NCI-H146 (cell line): ENCODE measurements at regions not wholly inside any gene's neighbourhood (a gene's known extent, or its start where the extent isn't known, plus 50 kb on each side); places are given as distances from the start of the nearest gene placed in this dataset.

Experiments used
- DNase-seq: peaks from one replicate; lab custom pipeline; 2025; lab: John Stamatoyannopoulos, UW

DNA sequence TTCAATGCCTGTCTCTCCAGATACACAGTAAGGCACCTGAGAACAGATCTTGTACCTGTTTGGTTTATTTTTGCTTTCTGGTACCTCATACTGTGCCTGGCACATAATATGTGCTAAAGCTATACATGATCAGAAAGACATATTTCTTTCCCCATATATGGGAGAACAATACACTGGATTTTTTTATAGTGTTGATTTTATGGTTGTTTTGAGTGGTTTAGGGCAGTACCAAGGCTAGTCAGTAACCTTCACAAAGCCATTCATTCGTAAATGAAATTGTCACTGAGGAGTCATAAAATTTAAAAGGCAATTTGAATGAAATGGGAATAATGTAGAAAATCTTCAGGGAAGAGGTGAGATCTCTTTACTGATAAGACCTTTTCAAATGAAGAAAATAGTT is 810.2 kb downstream of the TUSC7 start:
- DNase-seq = no peak

- no peak for DNase-seq
Measured at GRCh38 chr3:117520582-117520981, 811.0 kb downstream of the TUSC7 start.

- peak; percentile 60 for DNase-seq
Measured at GRCh38 chr3:117523418-117523817, 813.8 kb downstream of the TUSC7 start.

DNA sequence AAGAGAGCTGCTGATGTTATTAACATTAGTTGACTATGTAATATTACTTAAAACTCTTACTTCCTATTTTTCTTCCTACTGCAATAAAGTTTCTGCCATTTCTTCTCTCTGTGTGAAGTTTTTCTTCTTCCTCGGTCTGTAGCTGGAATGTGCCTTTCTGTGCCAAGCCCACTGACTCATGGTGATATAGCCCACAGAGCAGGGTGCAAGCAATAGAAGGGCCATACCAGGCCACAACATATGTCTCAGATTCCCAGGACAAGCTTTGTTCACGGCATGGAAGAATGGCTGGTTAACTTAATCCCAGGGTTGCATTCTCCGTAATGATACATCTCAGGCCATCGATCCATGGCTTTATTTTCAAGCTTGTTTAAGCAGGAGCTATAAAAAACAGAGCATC is 815.3 kb downstream of the TUSC7 start:
- DNase-seq = no peak

DNA sequence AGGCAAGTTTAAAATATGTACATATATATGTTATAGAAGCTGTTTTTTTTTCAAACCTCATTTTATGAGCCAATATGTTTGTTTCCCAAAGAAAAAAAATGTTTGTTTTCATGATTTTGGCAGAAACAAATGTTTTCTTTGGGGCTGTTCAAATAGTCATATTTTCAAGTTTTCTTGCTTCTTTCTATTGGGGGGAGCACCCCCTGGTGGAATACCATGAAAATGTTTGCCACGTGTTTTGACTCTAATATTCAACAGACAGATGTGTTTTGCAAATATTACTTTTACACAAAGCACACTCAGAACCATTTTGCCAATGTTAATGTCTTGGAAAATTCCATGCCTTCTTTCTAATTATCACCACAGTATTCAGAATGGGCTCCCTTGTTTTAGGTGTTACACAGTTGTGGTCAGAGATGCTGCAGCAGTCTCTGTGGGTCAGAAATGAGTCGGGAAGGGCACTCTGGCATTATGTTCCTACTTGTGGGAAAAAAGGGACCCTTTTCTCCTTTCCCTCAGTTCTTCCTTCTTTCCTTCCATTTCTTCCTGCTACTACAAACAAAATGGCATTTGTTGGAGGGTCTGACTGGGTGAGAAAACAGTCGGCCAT is 817.0 kb downstream of the TUSC7 start:
- DNase-seq = peak; percentile 56

- no peak for DNase-seq
Measured at GRCh38 chr3:117527346-117527745, 817.8 kb downstream of the TUSC7 start.

- no peak for DNase-seq
Measured at GRCh38 chr3:117528688-117529087, 819.1 kb downstream of the TUSC7 start.

GRCh38 chr3:117531078-117531767 is 821.6 kb downstream of the TUSC7 start:
- peak; percentile 51 for DNase-seq

- no peak for DNase-seq
Measured at GRCh38 chr3:117532268-117532667, 822.7 kb downstream of the TUSC7 start.

- DNase-seq = no peak
Measured at GRCh38 chr3:117534138-117534537, 824.6 kb downstream of the TUSC7 start.

GRCh38 chr3:117536006-117536405 is 826.4 kb downstream of the TUSC7 start:
- no peak for DNase-seq

DNA sequence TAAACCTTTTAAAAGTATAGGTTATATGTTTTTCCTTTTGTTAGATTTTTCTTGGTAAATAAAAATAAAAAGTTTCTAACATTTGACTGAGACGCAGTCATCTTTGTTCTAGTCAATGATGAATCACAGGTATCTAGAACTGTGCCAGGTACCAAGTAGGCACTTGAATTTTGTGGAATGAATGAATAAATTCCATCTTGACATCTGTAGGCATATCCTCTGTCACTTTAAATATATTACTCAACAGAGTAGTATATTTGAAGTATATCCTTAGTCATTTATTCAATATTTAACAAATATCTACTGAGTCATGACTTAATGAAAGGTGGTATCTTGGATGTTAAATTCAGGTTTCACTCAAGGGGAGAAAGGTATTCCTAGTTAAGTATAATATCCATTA is 828.4 kb downstream of the TUSC7 start:
- no peak for DNase-seq

DNA sequence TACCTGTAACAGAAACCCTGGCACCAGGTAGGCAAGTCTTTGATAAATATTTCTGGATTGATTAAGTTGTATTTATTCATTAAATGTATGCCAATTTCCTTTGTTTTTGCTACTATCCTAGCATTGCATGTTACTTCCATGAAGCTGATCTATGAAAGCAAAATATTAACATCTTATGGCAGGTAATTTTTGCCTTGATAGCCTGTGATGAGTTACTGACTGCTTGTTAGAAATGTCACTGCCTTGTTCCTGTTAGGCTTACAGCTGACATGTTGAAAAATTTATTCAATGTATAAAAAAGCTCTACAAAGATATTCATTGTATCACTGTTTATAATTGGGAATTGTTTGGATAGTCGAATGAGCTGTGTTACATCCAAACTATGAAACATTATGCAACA is 830.1 kb downstream of the TUSC7 start:
- DNase-seq = no peak

- no peak for DNase-seq
Measured at GRCh38 chr3:117540597-117540996, 831.0 kb downstream of the TUSC7 start.

- no peak for DNase-seq
Measured at GRCh38 chr3:117541721-117542120, 832.1 kb downstream of the TUSC7 start.

DNA sequence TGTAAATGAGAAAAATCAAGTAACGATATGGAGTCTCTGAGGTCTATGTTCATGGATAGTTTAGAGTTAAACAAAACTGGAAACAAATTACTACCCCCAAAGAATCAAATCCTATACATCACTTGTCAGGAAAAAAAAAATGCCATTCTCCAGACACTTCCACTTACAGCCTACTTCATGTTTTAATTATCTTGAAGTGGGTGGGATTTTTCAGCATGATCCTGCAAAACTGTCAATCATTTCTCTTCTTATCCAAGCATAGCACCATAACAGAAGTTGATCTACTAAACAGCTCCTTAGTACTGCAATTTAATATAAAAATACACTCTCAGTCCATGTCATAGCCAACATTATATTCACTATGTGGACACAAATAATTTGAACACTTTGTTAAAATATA is 833.9 kb downstream of the TUSC7 start:
- DNase-seq = no peak

GRCh38 chr3:117545484-117545883 is 835.9 kb downstream of the TUSC7 start:
- DNase-seq = no peak

- no peak for DNase-seq
Measured at GRCh38 chr3:117547956-117548550, 838.5 kb downstream of the TUSC7 start.

DNA sequence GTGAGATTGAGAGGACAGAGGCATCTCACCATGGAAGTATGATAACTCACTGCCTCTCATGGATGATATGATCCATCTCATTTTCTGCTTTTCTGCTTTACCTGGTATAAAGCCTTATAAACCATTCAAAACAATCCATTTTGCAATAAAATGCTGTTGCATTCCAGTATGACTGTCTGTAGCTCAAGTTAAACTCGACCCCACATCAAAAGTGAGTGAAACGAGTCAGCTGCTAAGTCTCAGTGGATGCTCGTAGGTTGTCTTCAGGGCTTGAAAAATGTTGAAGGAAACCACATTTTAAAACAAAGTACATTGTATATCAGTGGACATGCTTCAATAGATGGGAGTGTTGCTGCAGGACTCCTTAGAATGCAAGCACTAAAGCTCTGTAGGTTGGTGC is 839.0 kb downstream of the TUSC7 start:
- DNase-seq = no peak

DNA sequence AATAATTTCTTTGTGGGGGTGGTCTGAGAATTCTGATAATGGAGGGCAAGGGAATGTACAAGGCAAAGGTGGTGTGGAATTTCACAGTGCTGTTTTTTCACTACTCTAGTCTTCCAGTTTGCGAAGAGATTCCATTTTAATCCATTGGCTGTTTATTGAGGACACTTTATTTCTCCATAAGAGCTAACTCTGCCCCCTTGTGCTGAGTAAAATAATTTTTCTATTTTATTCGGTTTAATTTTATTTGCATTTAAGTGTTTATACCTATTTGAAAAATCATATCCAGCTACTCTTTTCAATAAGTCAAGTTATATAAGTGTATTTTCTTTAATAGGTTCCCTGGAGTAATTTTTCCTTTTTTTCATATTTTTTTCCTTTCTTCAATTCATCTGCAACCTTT is 840.1 kb downstream of the TUSC7 start:
- peak; percentile 6 for DNase-seq

- DNase-seq = no peak
Measured at GRCh38 chr3:117550766-117551165, 841.2 kb downstream of the TUSC7 start.

DNA sequence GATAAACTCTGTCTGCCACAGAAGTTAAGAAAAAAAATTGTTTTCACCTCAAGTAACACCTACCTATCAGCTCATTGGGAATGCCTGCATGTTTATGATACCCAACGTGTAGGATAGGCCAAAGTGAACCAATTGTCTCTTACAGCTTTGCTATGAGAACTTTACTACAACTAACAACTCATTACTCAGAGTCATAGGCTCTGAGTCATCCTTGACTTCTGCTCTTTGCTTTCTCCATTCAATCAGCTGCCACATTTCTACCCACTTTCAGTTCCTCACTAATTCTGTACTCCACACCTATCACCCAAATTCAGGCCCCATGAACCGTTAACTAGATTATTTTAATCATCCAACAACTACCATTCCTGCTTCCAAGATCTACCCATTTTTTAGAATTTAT is 843.9 kb downstream of the TUSC7 start:
- DNase-seq = no peak

DNA sequence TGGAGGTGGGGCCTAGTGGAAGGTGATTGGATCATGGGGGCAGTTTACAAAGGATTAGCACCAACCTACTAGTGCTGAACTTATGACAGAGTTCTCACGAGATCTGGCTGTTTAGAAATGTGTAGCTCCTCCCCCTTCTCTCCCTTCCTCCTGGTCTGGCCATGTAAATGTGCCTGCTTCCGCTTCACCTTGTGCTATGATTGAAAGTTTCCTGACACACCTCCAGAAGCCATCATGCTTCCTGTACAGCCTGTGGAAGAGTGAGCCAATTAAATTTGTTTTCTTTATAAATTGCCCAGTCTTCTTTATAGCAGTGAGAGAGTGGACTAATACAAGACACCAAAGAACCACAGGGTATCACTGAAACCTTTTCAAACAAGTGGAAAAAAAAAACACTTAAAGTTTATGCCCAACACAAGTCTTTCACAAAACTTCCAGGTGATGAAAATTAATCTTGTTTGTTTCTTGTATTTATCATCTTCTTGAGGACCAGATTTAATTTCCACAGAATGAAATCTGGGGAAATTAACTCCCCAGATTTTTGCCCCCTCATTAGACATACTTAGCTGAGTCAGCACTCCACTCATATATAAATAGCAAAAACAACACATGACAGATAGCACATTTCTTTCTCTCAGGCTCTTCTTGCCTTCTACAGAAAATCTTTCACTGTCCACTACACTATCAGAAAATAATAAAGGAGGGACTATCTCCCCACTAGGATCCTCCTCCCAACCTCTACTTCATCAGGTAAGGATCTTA is 847.2 kb downstream of the TUSC7 start:
- no peak for DNase-seq
